Upper lobe of left lung (tissue), 4 donors: ENCODE measurements at regions not wholly inside any gene's neighbourhood (a gene's known extent, or its start where the extent isn't known, plus 50 kb on each side); places are given as distances from the start of the nearest gene placed in this dataset.

Experiments
- CTCF ChIP-seq, 6 experiments: fragments of 450-650 bp in 4 of 6; fragments of 200-600 bp in 2 of 6; sonication (generic) in 2 of 6; IDR thresholded peaks; one replicate each; pipeline ENCODE4 v1.5.1; 2016 to 2019; ENCODE audit warnings: antibody characterized with exemption in 6 of 6
- EP300 ChIP-seq, 4 donors: sonication (generic); formaldehyde crosslinking; IDR thresholded peaks; one replicate each; pipeline ENCODE4 v1.5.1; 2017; ENCODE audit warnings: antibody characterized with exemption in 4 of 4, control low read depth in 2 of 4
- POLR2A ChIP-seq, 4 donors: fragments of 450-650 bp; IDR thresholded peaks; one replicate each; pipeline ENCODE4 v1.5.1; 2016 to 2017; ENCODE audit warnings: antibody characterized with exemption in 4 of 4, mild to moderate bottlenecking in 2 of 4
- POLR2AphosphoS5 ChIP-seq, 2 donors: sonication (generic); formaldehyde crosslinking; IDR thresholded peaks; one replicate each; pipeline ENCODE4 v1.5.1; 2017; ENCODE audit warnings: antibody characterized with exemption in 2 of 2

DNA sequence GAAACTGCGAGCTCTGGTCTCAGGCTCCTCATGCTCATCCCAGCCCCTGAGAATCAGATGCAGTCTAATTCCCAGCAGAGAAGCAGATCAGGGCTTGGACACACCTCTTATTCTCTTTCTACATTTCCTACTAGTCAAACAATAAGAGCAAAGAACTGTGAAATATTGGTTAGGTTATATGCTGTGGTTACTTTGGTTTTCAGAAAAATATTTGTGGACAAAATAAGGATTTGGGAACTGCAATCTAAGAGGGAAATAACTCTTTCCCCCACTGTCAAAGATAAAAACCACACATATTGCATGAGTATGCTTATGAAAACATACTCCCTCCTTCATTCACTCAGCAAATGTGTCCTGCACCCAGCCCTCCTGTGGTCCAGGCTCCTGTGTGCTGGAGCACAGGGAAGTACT is 164.5 kb upstream of the S1PR3 start:
- no peak for TF ChIP-seq CTCF (IDR thresholded peaks at IDR 0.05)
- no peak for TF ChIP-seq EP300 (IDR thresholded peaks at IDR 0.05)
- TF ChIP-seq POLR2A (IDR thresholded peaks at IDR 0.05) = no peak
- no peak for TF ChIP-seq POLR2AphosphoS5 (IDR thresholded peaks at IDR 0.05)
